GM19023 (cell line): ENCODE measurements at regions not wholly inside any gene's neighbourhood (a gene's known extent, or its start where the extent isn't known, plus 50 kb on each side); places are given as distances from the start of the nearest gene placed in this dataset.
"Not testable (repeated sequence)": the region's sequence is repeated elsewhere in the genome, so short reads cannot be mapped to it uniquely, and the experiment has no call there.

ENCODE experiments used
- ATAC-seq: cut with Tn5 transposase; IDR thresholded peaks from one replicate; pipeline ENCODE4 v1.9.1; 2021; ENCODE audit warnings: mild to moderate bottlenecking, moderate library complexity; ENCODE audit not compliant: unreplicated experiment

- ATAC-seq = not testable (repeated sequence)
Measured at GRCh38 chr2:150114089-150114488, 373.4 kb downstream of the RND3 start.

GRCh38 chr2:150110548-150110947 lies 376.9 kb downstream of the RND3 start:
- no peak for ATAC-seq

- ATAC-seq = no peak
Measured at GRCh38 chr2:150109912-150110311, 377.6 kb downstream of the RND3 start.

- no peak for ATAC-seq
Measured at GRCh38 chr2:150109028-150109427, 378.4 kb downstream of the RND3 start.

- ATAC-seq = no peak
Measured at GRCh38 chr2:150107816-150108215, 379.7 kb downstream of the RND3 start.

- no peak for ATAC-seq
Measured at GRCh38 chr2:150107170-150107569, 380.3 kb downstream of the RND3 start.

GRCh38 chr2:150101947-150102346 lies 385.5 kb downstream of the RND3 start:
- no peak for ATAC-seq

- ATAC-seq = no peak
Measured at GRCh38 chr2:150100834-150101233, 386.6 kb downstream of the RND3 start.

- ATAC-seq = no peak
Measured at GRCh38 chr2:150100336-150100735, 387.1 kb downstream of the RND3 start.

- no peak for ATAC-seq
Measured at GRCh38 chr2:150099805-150100204, 387.7 kb downstream of the RND3 start.

GRCh38 chr2:150097901-150098531 lies 389.5 kb downstream of the RND3 start:
- ATAC-seq = no peak

- no peak for ATAC-seq
Measured at GRCh38 chr2:150097402-150097801, 390.1 kb downstream of the RND3 start.

GRCh38 chr2:150095361-150096095 lies 391.9 kb downstream of the RND3 start:
- ATAC-seq = no peak

- no peak for ATAC-seq
Measured at GRCh38 chr2:150091846-150092245, 395.6 kb downstream of the RND3 start.

- ATAC-seq = no peak
Measured at GRCh38 chr2:150090031-150090430, 397.4 kb downstream of the RND3 start.

GRCh38 chr2:150088538-150088937 lies 398.9 kb downstream of the RND3 start:
- no peak for ATAC-seq

GRCh38 chr2:150085478-150085877 lies 402.0 kb downstream of the RND3 start:
- no peak for ATAC-seq

- no peak for ATAC-seq
Measured at GRCh38 chr2:150081775-150082481, 405.5 kb downstream of the RND3 start.

GRCh38 chr2:150076281-150076680 lies 411.2 kb downstream of the RND3 start:
- no peak for ATAC-seq

- ATAC-seq = no peak
Measured at GRCh38 chr2:150075831-150076230, 411.6 kb downstream of the RND3 start.

- ATAC-seq = no peak
Measured at GRCh38 chr2:150066490-150066889, 421.0 kb downstream of the RND3 start.

- ATAC-seq = no peak
Measured at GRCh38 chr2:150063931-150064548, 423.4 kb downstream of the RND3 start.
